ENCODE measurements at regions not wholly inside any gene's neighbourhood (a gene's known extent, or its start where the extent isn't known, plus 50 kb on each side); places are given as distances from the start of the nearest gene placed in this dataset.

GRCh38 chr5:3027866-3028635 lies 276.6 kb upstream of the IRX2 start:
- no peak overlapping the region for H3K4me3 Mint-ChIP-seq
- H3K9me3 Mint-ChIP-seq = peaks cover 50% of the 10 kb centered on the region
- intact Hi-C loops (cut with micrococcal nuclease) = no loop called here
- H3K4me1 Mint-ChIP-seq (ENCODE audit: low read depth) = no peaks in the 10 kb centered on the region
- H3K27me3 Mint-ChIP-seq = no peaks in the 10 kb centered on the region
- H3K27ac Mint-ChIP-seq = no peak overlapping the region
- H3K36me3 Mint-ChIP-seq (ENCODE audit: low read depth) = no peaks in the 10 kb centered on the region

DNA sequence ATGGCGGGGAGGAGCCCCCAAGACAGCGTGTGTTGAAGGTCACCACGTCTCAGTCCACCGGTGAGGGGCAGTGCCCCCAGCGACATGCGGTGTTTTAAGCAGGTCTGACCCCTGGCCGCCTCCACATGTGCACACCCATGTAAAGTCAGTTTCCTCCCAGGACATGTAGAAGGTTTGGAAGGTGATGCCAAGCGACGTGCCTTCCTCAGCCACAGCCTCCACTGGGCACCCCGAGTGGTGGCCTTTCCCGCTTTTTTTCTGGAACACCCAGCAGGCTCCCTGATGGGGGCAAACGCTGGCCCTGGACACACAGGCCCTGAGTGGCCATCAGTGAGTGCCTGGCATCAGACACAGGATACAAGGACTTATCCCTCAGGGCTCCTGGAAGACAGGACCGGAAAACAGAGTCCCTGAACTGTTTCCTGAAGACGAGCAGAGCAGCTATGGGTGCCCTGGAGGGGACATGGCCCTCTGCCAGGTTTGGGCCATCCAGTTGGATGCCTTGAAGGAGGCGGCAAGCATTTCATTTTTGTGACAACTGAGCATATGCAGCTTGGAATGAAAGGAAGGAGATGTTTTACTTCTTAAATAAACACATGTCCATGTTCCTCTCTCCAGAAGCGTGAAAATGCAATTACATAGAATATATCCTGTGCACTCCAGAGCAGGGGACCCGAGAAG lies 275.8 kb upstream of the IRX2 start:
- no peaks in the 10 kb centered on the region for H3K27me3 Mint-ChIP-seq
- intact Hi-C loops (cut with micrococcal nuclease) = no loop called here

GRCh38 chr5:3026651-3027050 lies 275.2 kb upstream of the IRX2 start:
- Mint-ChIP-seq H3K27ac (no peak overlapping the region), H3K27me3 (no peaks in the 10 kb centered on the region), H3K4me1 (ENCODE audit: low read depth) (no peaks in the 10 kb centered on the region), H3K36me3 (ENCODE audit: low read depth) (no peaks in the 10 kb centered on the region), H3K4me3 (no peak overlapping the region), H3K9me3 (peaks cover 48% of the 10 kb centered on the region)
- intact Hi-C loops (cut with micrococcal nuclease) = no loop called here

More for the DNA sequence above, 275.8 kb upstream of the IRX2 start:
- Mint-ChIP-seq H3K4me1 (ENCODE audit: low read depth) (no peaks in the 10 kb centered on the region), H3K36me3 (ENCODE audit: low read depth) (no peaks in the 10 kb centered on the region), H3K9me3 (peaks cover 51% of the 10 kb centered on the region), H3K27ac (no peak overlapping the region), H3K4me3 (no peak overlapping the region)

DNA sequence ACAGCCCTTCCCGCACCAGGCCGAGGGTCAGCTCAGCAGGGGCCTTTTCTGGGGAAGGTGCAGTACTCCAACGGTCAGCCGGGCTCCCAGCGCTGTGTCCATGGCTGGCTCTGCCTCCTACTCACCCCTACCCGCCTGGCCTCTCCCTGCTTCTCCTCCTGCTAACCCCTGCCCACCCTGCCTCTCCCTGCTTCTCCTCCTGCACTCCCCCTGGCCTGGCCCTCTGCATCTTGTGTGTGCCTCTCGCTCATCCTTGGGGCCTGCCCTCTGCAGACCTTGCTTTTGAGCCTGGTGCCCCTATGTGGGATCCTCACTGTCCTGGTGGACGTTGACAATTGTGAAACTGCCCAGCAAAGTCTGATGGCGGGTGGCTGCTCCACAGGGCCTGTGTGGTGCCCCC lies 274.6 kb upstream of the IRX2 start:
- no peaks in the 10 kb centered on the region for H3K36me3 Mint-ChIP-seq (ENCODE audit: low read depth)
- no peak overlapping the region for H3K4me3 Mint-ChIP-seq
- no peaks in the 10 kb centered on the region for H3K27me3 Mint-ChIP-seq
- peaks cover 42% of the 10 kb centered on the region for H3K9me3 Mint-ChIP-seq
- no peak overlapping the region for H3K27ac Mint-ChIP-seq
- intact Hi-C loops (cut with micrococcal nuclease) = no loop called here
- H3K4me1 Mint-ChIP-seq (ENCODE audit: low read depth) = no peaks in the 10 kb centered on the region

- no peak overlapping the region for H3K4me3 Mint-ChIP-seq
- intact Hi-C loops (cut with micrococcal nuclease) = no loop called here
- no peaks in the 10 kb centered on the region for H3K27me3 Mint-ChIP-seq
- H3K4me1 Mint-ChIP-seq (ENCODE audit: low read depth) = no peaks in the 10 kb centered on the region
- no peak overlapping the region for H3K27ac Mint-ChIP-seq
- no peaks in the 10 kb centered on the region for H3K36me3 Mint-ChIP-seq (ENCODE audit: low read depth)
- H3K9me3 Mint-ChIP-seq = peaks cover 42% of the 10 kb centered on the region
Observed at GRCh38 chr5:3025392-3025791, 273.9 kb upstream of the IRX2 start.

DNA sequence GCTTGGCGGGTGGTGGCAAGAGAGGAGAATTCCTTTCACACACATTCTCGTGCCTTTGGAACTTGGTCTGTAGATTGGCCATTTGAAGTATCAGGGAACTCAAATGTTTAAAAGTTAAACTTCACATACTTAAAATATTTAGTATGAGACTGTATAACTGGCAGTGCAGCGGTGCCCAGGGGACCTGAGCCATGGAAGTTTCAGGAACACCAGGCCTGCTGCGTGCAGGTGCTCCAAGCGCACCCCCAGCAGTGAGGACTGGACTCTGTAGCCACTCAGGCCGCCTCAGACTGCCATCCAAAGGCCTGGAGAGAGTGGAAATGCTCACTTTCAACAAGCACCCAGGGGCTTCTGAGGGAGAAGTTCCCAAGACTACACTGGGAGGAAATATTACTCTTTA lies 273.5 kb upstream of the IRX2 start:
- intact Hi-C loops (cut with micrococcal nuclease) = no loop called here
- H3K27ac Mint-ChIP-seq = no peak overlapping the region
- no peaks in the 10 kb centered on the region for H3K27me3 Mint-ChIP-seq
- H3K4me1 Mint-ChIP-seq (ENCODE audit: low read depth) = no peaks in the 10 kb centered on the region
- no peaks in the 10 kb centered on the region for H3K36me3 Mint-ChIP-seq (ENCODE audit: low read depth)
- no peak overlapping the region for H3K4me3 Mint-ChIP-seq
- H3K9me3 Mint-ChIP-seq = peaks cover 40% of the 10 kb centered on the region

GRCh38 chr5:3024554-3024953 lies 273.1 kb upstream of the IRX2 start:
- peaks cover 40% of the 10 kb centered on the region for H3K9me3 Mint-ChIP-seq
- no peak overlapping the region for H3K27ac Mint-ChIP-seq
- no peaks in the 10 kb centered on the region for H3K4me1 Mint-ChIP-seq (ENCODE audit: low read depth)
- intact Hi-C loops (cut with micrococcal nuclease) = no loop called here
- no peaks in the 10 kb centered on the region for H3K27me3 Mint-ChIP-seq
- H3K4me3 Mint-ChIP-seq = no peak overlapping the region
- no peaks in the 10 kb centered on the region for H3K36me3 Mint-ChIP-seq (ENCODE audit: low read depth)

DNA sequence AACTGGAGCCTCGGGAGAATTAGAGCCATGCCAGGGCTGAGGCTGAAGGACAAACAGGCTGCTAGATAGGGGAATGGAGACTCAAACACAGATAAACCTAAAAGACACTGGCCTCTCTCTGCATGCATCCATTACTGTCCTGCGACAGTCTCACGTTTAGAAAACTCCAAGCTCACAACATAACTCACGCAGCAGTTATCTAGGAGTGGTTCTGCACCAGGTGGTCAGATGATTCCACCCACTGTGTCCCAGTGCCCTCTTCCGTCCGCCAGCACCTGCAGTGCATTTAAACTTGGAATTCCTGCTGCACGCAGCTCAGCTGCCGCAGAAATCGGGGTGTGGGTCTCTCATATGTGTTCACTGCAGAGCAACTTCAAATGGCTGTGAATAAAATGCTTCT lies 272.6 kb upstream of the IRX2 start:
- Mint-ChIP-seq H3K4me1 (ENCODE audit: low read depth) (no peaks in the 10 kb centered on the region), H3K4me3 (no peak overlapping the region), H3K9me3 (peaks cover 40% of the 10 kb centered on the region), H3K36me3 (ENCODE audit: low read depth) (no peaks in the 10 kb centered on the region), H3K27ac (no peak overlapping the region), H3K27me3 (no peaks in the 10 kb centered on the region)
- intact Hi-C loops (cut with micrococcal nuclease) = no loop called here

DNA sequence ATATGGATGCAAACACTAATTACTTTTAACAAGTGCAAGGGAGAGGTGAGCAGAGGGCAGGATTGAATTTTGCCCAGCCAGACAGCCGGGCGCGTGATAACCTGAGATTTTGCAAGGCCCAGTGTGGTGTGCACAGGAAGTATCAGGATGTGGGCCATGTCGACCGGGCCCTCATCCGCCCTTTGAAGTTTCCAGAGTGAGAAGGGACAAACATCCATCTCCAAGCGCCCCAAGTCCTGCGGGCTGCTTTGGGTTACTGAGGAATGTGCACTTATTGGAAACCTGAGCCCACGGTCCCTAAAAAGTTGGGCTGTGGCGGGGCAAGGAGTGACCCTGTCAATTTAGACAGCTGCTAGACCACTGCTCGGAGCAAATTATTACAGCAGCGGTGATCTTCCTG lies 272.2 kb upstream of the IRX2 start:
- Mint-ChIP-seq H3K27ac (no peak overlapping the region), H3K4me1 (ENCODE audit: low read depth) (no peaks in the 10 kb centered on the region), H3K27me3 (no peaks in the 10 kb centered on the region), H3K4me3 (no peak overlapping the region), H3K9me3 (peaks cover 37% of the 10 kb centered on the region), H3K36me3 (ENCODE audit: low read depth) (no peaks in the 10 kb centered on the region)
- intact Hi-C loops (cut with micrococcal nuclease) = no loop called here

DNA sequence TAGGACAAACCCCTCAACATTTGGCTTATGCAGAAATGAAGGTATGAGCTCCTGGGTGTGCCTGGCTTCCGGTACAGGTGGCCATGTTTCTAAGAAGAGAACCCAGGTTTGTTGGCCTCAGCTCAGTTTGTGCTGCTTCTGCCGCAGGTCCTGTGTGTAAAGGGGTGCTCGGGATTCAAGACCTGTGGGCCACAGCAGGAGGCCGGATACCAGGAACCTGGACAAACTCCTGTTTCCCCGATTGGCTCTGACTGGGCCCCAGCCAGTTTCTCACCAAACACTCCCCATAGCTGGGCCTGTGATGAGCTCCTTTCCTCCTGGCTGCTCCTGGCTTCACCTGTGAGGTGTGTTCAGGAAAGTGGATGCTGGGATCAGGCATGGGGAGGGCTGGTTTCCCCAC lies 271.2 kb upstream of the IRX2 start:
- Mint-ChIP-seq H3K27ac (no peak overlapping the region), H3K9me3 (peaks cover 27% of the 10 kb centered on the region), H3K4me3 (no peak overlapping the region), H3K27me3 (no peaks in the 10 kb centered on the region), H3K4me1 (ENCODE audit: low read depth) (no peaks in the 10 kb centered on the region), H3K36me3 (ENCODE audit: low read depth) (no peaks in the 10 kb centered on the region)
- intact Hi-C loops (cut with micrococcal nuclease) = no loop called here

DNA sequence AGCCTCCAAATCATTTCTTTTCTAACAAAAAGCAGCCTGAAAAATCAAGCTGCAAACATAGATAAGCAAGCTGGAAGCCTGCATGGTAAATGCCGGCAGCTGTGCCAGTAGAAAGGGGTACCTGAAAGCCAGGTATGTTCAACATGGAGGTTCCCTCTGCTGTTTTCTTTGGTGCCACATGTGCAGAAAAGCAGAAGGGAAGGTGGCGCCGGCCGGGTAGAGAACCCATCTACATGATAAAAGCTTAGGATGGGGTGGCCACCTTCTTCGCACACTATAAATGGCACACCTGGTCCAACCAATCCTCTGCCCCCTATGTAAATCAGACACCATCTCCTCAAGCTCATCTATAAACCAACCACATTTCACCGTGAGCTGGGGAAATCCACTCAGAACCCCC lies 268.9 kb upstream of the IRX2 start:
- intact Hi-C loops (cut with micrococcal nuclease) = no loop called here
- H3K9me3 Mint-ChIP-seq = peaks cover 14% of the 10 kb centered on the region
- H3K4me1 Mint-ChIP-seq (ENCODE audit: low read depth) = no peaks in the 10 kb centered on the region
- H3K27ac Mint-ChIP-seq = no peak overlapping the region
- H3K4me3 Mint-ChIP-seq = no peak overlapping the region
- H3K27me3 Mint-ChIP-seq = no peaks in the 10 kb centered on the region
- H3K36me3 Mint-ChIP-seq (ENCODE audit: low read depth) = no peaks in the 10 kb centered on the region

DNA sequence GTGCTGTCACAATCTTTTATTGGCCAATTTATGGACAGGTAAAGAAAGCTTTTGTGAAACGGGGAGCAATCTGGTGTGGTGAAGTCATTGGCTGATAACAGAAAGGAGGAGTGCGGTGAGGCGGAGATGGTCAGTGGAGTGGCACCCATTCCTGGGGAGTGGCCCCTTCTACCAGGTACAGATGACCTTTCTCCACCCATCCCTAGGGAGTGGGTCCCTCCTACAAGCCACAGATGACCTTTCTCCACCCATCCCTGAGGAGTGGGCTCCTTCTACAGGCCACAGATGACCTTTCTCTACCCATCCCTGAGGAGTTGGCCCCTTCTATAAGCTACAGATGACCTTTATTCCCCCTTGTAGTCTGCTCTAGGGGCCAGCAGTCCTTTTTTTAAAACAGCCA lies 267.6 kb upstream of the IRX2 start:
- Mint-ChIP-seq H3K4me3 (no peak overlapping the region), H3K9me3 (peaks cover 14% of the 10 kb centered on the region), H3K4me1 (ENCODE audit: low read depth) (no peaks in the 10 kb centered on the region), H3K27me3 (no peaks in the 10 kb centered on the region), H3K36me3 (ENCODE audit: low read depth) (no peaks in the 10 kb centered on the region), H3K27ac (no peak overlapping the region)
- intact Hi-C loops (cut with micrococcal nuclease) = no loop called here

GRCh38 chr5:3011764-3012017 lies 260.2 kb upstream of the IRX2 start:
- Mint-ChIP-seq H3K4me3 (no peak overlapping the region), H3K36me3 (ENCODE audit: low read depth) (no peaks in the 10 kb centered on the region), H3K27me3 (no peaks in the 10 kb centered on the region), H3K4me1 (ENCODE audit: low read depth) (no peaks in the 10 kb centered on the region), H3K27ac (no peak overlapping the region), H3K9me3 (peaks cover 24% of the 10 kb centered on the region)
- intact Hi-C loops (cut with micrococcal nuclease) = no loop called here

GRCh38 chr5:3010953-3011763 lies 259.7 kb upstream of the IRX2 start:
- Mint-ChIP-seq H3K36me3 (ENCODE audit: low read depth) (no peaks in the 10 kb centered on the region), H3K4me1 (ENCODE audit: low read depth) (no peaks in the 10 kb centered on the region), H3K4me3 (no peak overlapping the region), H3K27ac (no peak overlapping the region), H3K27me3 (no peaks in the 10 kb centered on the region), H3K9me3 (peaks cover 24% of the 10 kb centered on the region)
- intact Hi-C loops (cut with micrococcal nuclease) = no loop called here
